H1 (cell line): ENCODE measurements at regions not wholly inside any gene's neighbourhood (a gene's known extent, or its start where the extent isn't known, plus 50 kb on each side); places are given as distances from the start of the nearest gene placed in this dataset.

Experiments used
- CTCF ChIA-PET: fragments of 300-600 bp; sonication (Branson Sonifier 250); formaldehyde crosslinking; loops from one replicate; lab custom pipeline; 2021; ENCODE audit not compliant: partially characterized antibody; lab: Charles Lee
- POLR2A ChIA-PET: fragments of 300-600 bp; sonication (Branson Sonifier 250); formaldehyde crosslinking; loops from one replicate; lab custom pipeline; 2021; ENCODE audit warnings: inconsistent platforms; ENCODE audit not compliant: partially characterized antibody; lab: Charles Lee
- DNase-seq, 2 experiments: peaks; one replicate each; pipeline versions ENCODE4 v3.0.0 to v3.0.0-alpha.2; 2010 to 2022; ENCODE audit warnings: low spot score in 2 of 2, low read depth in 1 of 2, mixed read lengths in 1 of 2
- FAIRE-seq: peaks from 2 replicates; lab custom pipeline; 2011; peaks lifted over from hg19 to GRCh38; lab: Jason Lieb, UNC
- H2AFZ ChIP-seq: 2 replicates; pipeline ENCODE4 v1.8.1; 2012; ENCODE audit warnings: low read length, inconsistent platforms
- H2AK5ac ChIP-seq: 2 replicates; pipeline ENCODE4 v1.6.1; 2013; ENCODE audit warnings: low read depth, low read length
- H2BK120ac ChIP-seq: replicated peaks from 2 replicates; pipeline ENCODE3; 2013; ENCODE audit warnings: low read depth, low read length, inconsistent platforms
- H2BK12ac ChIP-seq: 2 replicates; pipeline ENCODE4 v1.6.1; 2013; ENCODE audit warnings: low read depth, low read length
- H2BK15ac ChIP-seq: 2 replicates; pipeline ENCODE4 v1.6.1; 2013; ENCODE audit warnings: low read length
- H2BK20ac ChIP-seq: 2 replicates; pipeline ENCODE4 v1.6.1; 2013; ENCODE audit warnings: low read length
- H2BK5ac ChIP-seq: 2 replicates; pipeline ENCODE4 v1.6.1; 2013; ENCODE audit warnings: low read depth, low read length
- H3K14ac ChIP-seq: 2 replicates; pipeline ENCODE4 v1.6.1; 2013; ENCODE audit warnings: inconsistent platforms; ENCODE audit not compliant: insufficient read length
- H3K18ac ChIP-seq: 2 replicates; pipeline ENCODE4 v1.6.1; 2013; ENCODE audit warnings: low read length; ENCODE audit errors: extremely low read depth
- H3K23ac ChIP-seq: 2 replicates; pipeline ENCODE4 v1.6.1; 2013; ENCODE audit warnings: inconsistent platforms; ENCODE audit not compliant: insufficient read length
- H3K23me2 ChIP-seq: 2 replicates; pipeline ENCODE4 v1.6.1; 2013; ENCODE audit warnings: low read depth, low read length
- H3K27ac ChIP-seq: 2 replicates; pipeline ENCODE4 v1.6.1; 2011; ENCODE audit warnings: low read depth, low read length, inconsistent platforms
- H3K27me3 ChIP-seq, 4 experiments: replicated peaks in 1 of 4; 1 replicate in 1 of 4; 2 replicates in 3 of 4; pipeline versions ENCODE4 v1.6.1 to v1.8.1; 2011 to 2013; ENCODE audit warnings: low read length in 3 of 4, mild to moderate bottlenecking in 3 of 4, inconsistent platforms in 2 of 4, mixed read lengths in 2 of 4, moderate library complexity in 1 of 4; ENCODE audit not compliant: control insufficient read depth in 3 of 4, insufficient read depth in 3 of 4; ENCODE audit errors: extremely low read depth in 1 of 4
- H3K36me3 ChIP-seq, 4 experiments: 2 replicates each; pipeline versions ENCODE4 v1.6.1 to v1.8.1; 2011 to 2013; ENCODE audit warnings: mild to moderate bottlenecking in 4 of 4, low read length in 3 of 4, moderate library complexity in 2 of 4, control low read depth in 1 of 4, inconsistent platforms in 1 of 4; ENCODE audit not compliant: insufficient read depth in 4 of 4, control insufficient read depth in 2 of 4
- H3K4ac ChIP-seq: replicated peaks from 2 replicates; pipeline ENCODE3; 2013; ENCODE audit warnings: low read length, low read depth, mixed read lengths, inconsistent platforms; ENCODE audit not compliant: insufficient read length
- H3K4me1 ChIP-seq, 4 experiments: replicated peaks in 1 of 4; 1 replicate in 1 of 4; 2 replicates in 3 of 4; pipeline versions ENCODE4 v1.6.1 to v1.8.1; 2011 to 2013; ENCODE audit warnings: low read length in 3 of 4, inconsistent platforms in 2 of 4, mixed read lengths in 1 of 4; ENCODE audit not compliant: insufficient read depth in 4 of 4, control insufficient read depth in 3 of 4
- H3K4me2 ChIP-seq, 2 experiments: 2 replicates each; pipeline versions ENCODE4 v1.6.1 to v1.8.1; 2011 to 2013; ENCODE audit warnings: low read depth in 2 of 2, low read length in 2 of 2, control low read depth in 1 of 2, inconsistent platforms in 1 of 2, mild to moderate bottlenecking in 1 of 2; ENCODE audit not compliant: insufficient read depth in 1 of 2
- H3K4me3 ChIP-seq, 4 experiments: fragments of 200-600, 300-600 bp in 1 of 4; sonication (generic), shearing (Covaris generic), sonication (Bioruptor Twin) in 1 of 4; 2 replicates each; pipeline versions ENCODE4 v1.5.1 to v1.8.1; 2011 to 2016; ENCODE audit warnings: low read length in 4 of 4, low read depth in 3 of 4, control low read depth in 2 of 4, inconsistent platforms in 2 of 4, mild to moderate bottlenecking in 2 of 4, mixed read lengths in 1 of 4, moderate library complexity in 1 of 4; ENCODE audit not compliant: insufficient read depth in 2 of 4; ENCODE audit errors: extremely low read depth in 1 of 4
- H3K56ac ChIP-seq: replicated peaks from 2 replicates; pipeline ENCODE3; 2013; ENCODE audit warnings: low read depth, mild to moderate bottlenecking, mixed read lengths, low read length, inconsistent platforms; ENCODE audit not compliant: insufficient read length
- H3K79me1 ChIP-seq: 2 replicates; pipeline ENCODE4 v1.6.1; 2013; ENCODE audit warnings: low read depth, low read length, control low read depth
- H3K79me2 ChIP-seq, 2 experiments: 2 replicates each; pipeline versions ENCODE4 v1.6.1 to v1.8.1; 2012 to 2013; ENCODE audit warnings: low read length in 2 of 2, mild to moderate bottlenecking in 2 of 2, inconsistent platforms in 1 of 2; ENCODE audit not compliant: insufficient read depth in 2 of 2, control insufficient read depth in 1 of 2
- H3K9ac ChIP-seq, 4 experiments: replicated peaks in 1 of 4; 1 replicate in 1 of 4; 2 replicates in 3 of 4; pipeline versions ENCODE4 v1.6.1 to v1.8.1; 2011 to 2013; ENCODE audit warnings: low read depth in 3 of 4, low read length in 3 of 4, control low read depth in 2 of 4, mild to moderate bottlenecking in 2 of 4, moderate library complexity in 2 of 4, inconsistent platforms in 1 of 4; ENCODE audit errors: extremely low read depth in 1 of 4
- H3K9me3 ChIP-seq, 2 experiments: 2 replicates each; pipeline versions ENCODE4 v1.6.1 to v1.8.1; 2012 to 2013; ENCODE audit warnings: mild to moderate bottlenecking in 2 of 2, moderate library complexity in 2 of 2, control low read depth in 1 of 2, inconsistent platforms in 1 of 2, low read depth in 1 of 2, low read length in 1 of 2, mixed read lengths in 1 of 2; ENCODE audit not compliant: insufficient read depth in 2 of 2
- H4K20me1 ChIP-seq, 2 experiments: replicated peaks in 1 of 2; 2 replicates each; pipeline versions ENCODE3 to v1.8.1; 2011 to 2013; ENCODE audit warnings: inconsistent platforms in 2 of 2, low read length in 2 of 2, mild to moderate bottlenecking in 1 of 2; ENCODE audit not compliant: insufficient read depth in 2 of 2, control insufficient read depth in 1 of 2
- H4K5ac ChIP-seq: 2 replicates; pipeline ENCODE4 v1.6.1; 2013; ENCODE audit warnings: low read length, low read depth, mixed read lengths, inconsistent platforms; ENCODE audit not compliant: insufficient read length
- H4K8ac ChIP-seq: 2 replicates; pipeline ENCODE4 v1.8.0; 2013; ENCODE audit warnings: mild to moderate bottlenecking, moderate library complexity, low read length, inconsistent platforms; ENCODE audit not compliant: insufficient read depth; ENCODE audit errors: extremely low read depth
- H4K91ac ChIP-seq: replicated peaks from 2 replicates; pipeline ENCODE3; 2013; ENCODE audit warnings: low read length, mixed read lengths, inconsistent platforms; ENCODE audit not compliant: insufficient read length
- ASH2L ChIP-seq: fragments of 200-600, 300-600 bp; sonication (generic); IDR thresholded peaks from one replicate; pipeline ENCODE4 v1.7.1; 2017; ENCODE audit warnings: low read length
- CEBPB ChIP-seq: IDR thresholded peaks from 2 replicates; pipeline ENCODE4 v1.6.1; 2012; ENCODE audit warnings: low read depth, low read length
- EGR1 ChIP-seq: IDR thresholded peaks from 2 replicates; pipeline ENCODE4 v1.6.1; 2011; ENCODE audit warnings: low read depth, low read length, borderline replicate concordance
- EP300 ChIP-seq, 2 experiments: IDR thresholded peaks; 1 replicate in 1 of 2; 2 replicates in 1 of 2; pipeline ENCODE4 v1.6.1; 2011 to 2012; ENCODE audit warnings: low read depth in 2 of 2, low read length in 2 of 2, mild to moderate bottlenecking in 2 of 2, borderline replicate concordance in 1 of 2, inconsistent platforms in 1 of 2, moderate library complexity in 1 of 2
- FOSL1 ChIP-seq: IDR thresholded peaks from 2 replicates; pipeline ENCODE4 v1.6.1; 2011; ENCODE audit warnings: mild to moderate bottlenecking, low read depth, low read length, moderate library complexity; ENCODE audit not compliant: insufficient read depth
- HDAC2 ChIP-seq, 2 experiments: fragments of 300-600 bp in 1 of 2; sonication (generic) in 1 of 2; IDR thresholded peaks; 2 replicates each; pipeline ENCODE4 v1.6.1; 2011 to 2012; ENCODE audit warnings: low read depth in 2 of 2, low read length in 2 of 2, mild to moderate bottlenecking in 2 of 2, moderate library complexity in 2 of 2, borderline replicate concordance in 1 of 2, inconsistent platforms in 1 of 2
- POLR2AphosphoS5 ChIP-seq: IDR thresholded peaks from 2 replicates; pipeline ENCODE4 v1.6.1; 2011; ENCODE audit warnings: low read depth, low read length
- RAD21 ChIP-seq, 2 experiments: IDR thresholded peaks in 1 of 2; conservative IDR thresholded peaks in 1 of 2; 2 replicates each; pipeline ENCODE4 v1.6.1; 2011; ENCODE audit warnings: low read depth in 2 of 2, low read length in 2 of 2, improper control_type of control experiment in 1 of 2, inconsistent platforms in 1 of 2, mild to moderate bottlenecking in 1 of 2, moderate library complexity in 1 of 2
- SIRT6 ChIP-seq: IDR thresholded peaks from one replicate; pipeline ENCODE4 v1.7.1; 2012; ENCODE audit warnings: low read length, inconsistent platforms
- TBP ChIP-seq: IDR thresholded peaks from 2 replicates; pipeline ENCODE4 v1.6.1; 2011; ENCODE audit warnings: low read depth, low read length, improper control_type of control experiment
- YY1 ChIP-seq: IDR thresholded peaks from 2 replicates; pipeline ENCODE4 v1.6.1; 2011; ENCODE audit warnings: low read depth, mild to moderate bottlenecking, low read length
- WGBS, 2 experiments: shearing (Covaris generic) in 1 of 2; methylation state at CpG; one replicate each; pipeline versions ENCODE4 v1.1.6 to v1.1.7; 2013 to 2015; ENCODE audit warnings: low lambda C conversion rate in 2 of 2, mixed read lengths in 2 of 2, inconsistent platforms in 1 of 2, low coverage in 1 of 2, missing lambda C conversion rate in 1 of 2; ENCODE audit not compliant: insufficient replicate concordance in 2 of 2, insufficient coverage in 1 of 2, insufficient read length in 1 of 2; ENCODE audit errors: extremely low coverage in 1 of 2, missing lambda C conversion rate in 1 of 2; 5-methylcytosine and 5-hydroxymethylcytosine counted together
- TF ChIP-seq, protein P1 (sequence below), 3 experiments: IDR thresholded peaks; 1 replicate in 2 of 3; 2 replicates in 1 of 3; pipeline versions ENCODE4 v1.5.1 to v1.6.1; 2011; ENCODE audit warnings: low read length in 3 of 3, mild to moderate bottlenecking in 3 of 3, inconsistent platforms in 2 of 3, low read depth in 1 of 3, moderate library complexity in 1 of 3; ENCODE audit not compliant: insufficient read depth in 1 of 3; ENCODE audit errors: control extremely low read depth in 1 of 3

DNA sequence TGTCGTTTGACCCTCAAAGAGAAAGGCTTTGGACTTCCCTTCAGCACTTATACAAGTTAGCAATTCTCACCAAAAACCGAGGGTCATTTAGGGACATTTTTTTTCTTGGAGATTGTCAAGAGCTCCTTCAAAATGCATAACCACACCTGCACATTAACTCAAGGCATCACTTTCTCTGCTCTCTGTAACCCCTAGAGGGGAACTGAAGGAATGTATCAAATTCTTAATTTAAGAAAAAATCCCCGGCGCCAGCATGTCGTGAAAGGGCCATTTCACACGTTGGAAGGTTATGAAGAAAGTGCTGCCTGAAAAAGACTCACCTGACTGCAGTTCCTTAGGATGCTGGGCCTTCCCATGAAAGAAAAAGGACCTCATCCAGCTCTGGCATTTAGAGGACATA lies 131.6 kb upstream of the ZC3H12A start:
- H3K79me2 ChIP-seq: no peaks in the 10 kb centered on the region
- POLR2A ChIA-PET: no interaction called here
- no peak overlapping the region for H3K23ac ChIP-seq
- peaks cover 0 to 3% (median 1%) of the 10 kb centered on the region in 4 experiments; a peak in 2 of 7 replicates for H3K4me1 ChIP-seq
- no peak overlapping the region for H3K14ac ChIP-seq
- no peaks in the 10 kb centered on the region for H3K36me3 ChIP-seq
- H3K4me3 ChIP-seq: no peak overlapping the region
- H2BK20ac ChIP-seq: no peak overlapping the region
- H2AFZ ChIP-seq: no peak overlapping the region
- no peak for DNase-seq
- no peak overlapping the region for H2BK5ac ChIP-seq
- no peak overlapping the region for H3K56ac ChIP-seq
- no peak overlapping the region for H3K4me2 ChIP-seq
- no peak overlapping the region for H2AK5ac ChIP-seq
- no peak overlapping the region for H2BK15ac ChIP-seq
- no peaks in the 10 kb centered on the region for H3K23me2 ChIP-seq
- no peak overlapping the region for H4K8ac ChIP-seq
- no peak overlapping the region for H3K4ac ChIP-seq
- no peaks in the 10 kb centered on the region for H4K20me1 ChIP-seq
- CTCF ChIA-PET: interaction anchor here (0.7 to 3.1 kb wide), 31 partner anchors 9 to 836 kb away, joined by 3 to 16 read pairs (median 4); no protein-coding TSS in a partner anchor
- no peak overlapping the region for H3K27ac ChIP-seq
- H2BK12ac ChIP-seq: no peak overlapping the region
- no peak overlapping the region for H2BK120ac ChIP-seq
- H3K9ac ChIP-seq: no peak overlapping the region
- H4K5ac ChIP-seq: no peak overlapping the region
- no peak overlapping the region for H3K18ac ChIP-seq
- H3K27me3 ChIP-seq: no peaks in the 10 kb centered on the region
- no peak overlapping the region for H4K91ac ChIP-seq
- FAIRE-seq: no peak
- no peaks in the 10 kb centered on the region for H3K79me1 ChIP-seq
- no peaks in the 10 kb centered on the region for H3K9me3 ChIP-seq
- 72% methylated on average over 6 of the region's 6 CpGs; no CpG with 5 or more reads in 1 of the 2 experiments for WGBS, 2 experiments
- TF ChIP-seq EP300 (IDR thresholded peaks at IDR 0.05; ENCODE audit: borderline replicate concordance in 1 of 2, low read depth in 2 of 2, low read length in 2 of 2) (no peak), ASH2L (no peak), CEBPB (no peak), SIRT6 (no peak), POLR2AphosphoS5 (no peak), EGR1 (no peak), FOSL1 (no peak), TBP (no peak), RAD21 (IDR thresholded peaks at IDR 0.05 in 1 of 2, conservative IDR thresholded peaks at IDR 0.05 in 1 of 2; ENCODE audit: low read depth in 2 of 2, low read length in 2 of 2) (peak in 1 of 2 experiments; percentile 25; a peak in 2 of 4 replicates), YY1 (no peak), HDAC2 (IDR thresholded peaks at IDR 0.05; ENCODE audit: borderline replicate concordance in 1 of 2, low read depth in 2 of 2, low read length in 2 of 2) (no peak)
- TF ChIP-seq, protein P1, sequence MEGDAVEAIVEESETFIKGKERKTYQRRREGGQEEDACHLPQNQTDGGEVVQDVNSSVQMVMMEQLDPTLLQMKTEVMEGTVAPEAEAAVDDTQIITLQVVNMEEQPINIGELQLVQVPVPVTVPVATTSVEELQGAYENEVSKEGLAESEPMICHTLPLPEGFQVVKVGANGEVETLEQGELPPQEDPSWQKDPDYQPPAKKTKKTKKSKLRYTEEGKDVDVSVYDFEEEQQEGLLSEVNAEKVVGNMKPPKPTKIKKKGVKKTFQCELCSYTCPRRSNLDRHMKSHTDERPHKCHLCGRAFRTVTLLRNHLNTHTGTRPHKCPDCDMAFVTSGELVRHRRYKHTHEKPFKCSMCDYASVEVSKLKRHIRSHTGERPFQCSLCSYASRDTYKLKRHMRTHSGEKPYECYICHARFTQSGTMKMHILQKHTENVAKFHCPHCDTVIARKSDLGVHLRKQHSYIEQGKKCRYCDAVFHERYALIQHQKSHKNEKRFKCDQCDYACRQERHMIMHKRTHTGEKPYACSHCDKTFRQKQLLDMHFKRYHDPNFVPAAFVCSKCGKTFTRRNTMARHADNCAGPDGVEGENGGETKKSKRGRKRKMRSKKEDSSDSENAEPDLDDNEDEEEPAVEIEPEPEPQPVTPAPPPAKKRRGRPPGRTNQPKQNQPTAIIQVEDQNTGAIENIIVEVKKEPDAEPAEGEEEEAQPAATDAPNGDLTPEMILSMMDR (IDR thresholded peaks at IDR 0.05; ENCODE audit: control extremely low read depth in 1 of 3, insufficient read depth in 1 of 3, low read depth in 1 of 3, low read length in 3 of 3): peak in 2 of 3 experiments; percentile 3 to 10; a peak in 2 of 4 replicates
